Muscle of back (tissue), 3 donors: ENCODE measurements at regions not wholly inside any gene's neighbourhood (a gene's known extent, or its start where the extent isn't known, plus 50 kb on each side); places are given as distances from the start of the nearest gene placed in this dataset.
A peak's percentile ranks its signal among the peaks of the same experiment; 100 is the strongest.
"Not testable (repeated sequence)": the region's sequence is repeated elsewhere in the genome, so short reads cannot be mapped to it uniquely, and the experiment has no call there.

Experiments
- DNase-seq, 3 donors: peaks; one replicate each; pipeline versions ENCODE4 v3.0.0 to v3.0.0-alpha.2; 2013

DNA sequence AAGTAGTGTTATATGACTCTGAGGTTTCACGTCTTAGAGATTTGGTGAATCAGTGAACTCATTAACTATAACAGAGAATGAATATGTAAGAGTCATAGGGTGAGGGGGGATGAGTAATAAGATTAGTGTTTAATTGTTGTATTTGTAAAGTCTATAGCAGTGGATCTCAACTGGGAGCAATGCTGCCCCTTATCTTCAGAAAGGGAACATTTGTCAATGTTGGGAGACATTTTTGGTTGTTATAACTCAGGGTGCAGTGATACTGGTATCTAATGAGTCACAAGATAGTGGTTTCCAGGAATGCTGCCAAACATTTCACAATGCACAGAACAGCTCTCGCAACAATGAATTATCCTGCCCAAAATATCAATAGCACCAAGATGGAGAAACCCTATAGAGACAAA, 1193.7 kb downstream of the GALC start:
- DNase-seq, result peak in 2 of 3 donors; percentile 22 to 96

DNA sequence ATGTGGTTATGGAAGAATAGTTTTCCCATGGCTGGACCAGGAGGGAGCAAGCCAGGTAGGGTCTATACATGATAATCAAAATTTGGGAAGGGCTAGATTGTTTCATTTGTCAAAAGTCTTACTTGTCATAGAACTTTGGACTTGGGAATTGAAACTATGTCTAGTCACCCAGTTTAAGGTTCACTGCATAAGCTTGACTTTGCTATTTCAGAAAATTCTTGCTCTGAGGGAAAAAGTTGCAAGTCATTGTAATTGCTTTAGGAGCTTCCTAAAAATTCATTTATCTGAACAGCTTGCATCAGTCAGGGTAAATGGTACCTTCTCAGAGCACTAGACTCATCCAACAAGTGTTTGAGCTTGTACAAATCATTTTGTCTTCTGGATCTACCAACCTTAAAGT, 1194.7 kb downstream of the GALC start:
- DNase-seq, result no peak

DNA sequence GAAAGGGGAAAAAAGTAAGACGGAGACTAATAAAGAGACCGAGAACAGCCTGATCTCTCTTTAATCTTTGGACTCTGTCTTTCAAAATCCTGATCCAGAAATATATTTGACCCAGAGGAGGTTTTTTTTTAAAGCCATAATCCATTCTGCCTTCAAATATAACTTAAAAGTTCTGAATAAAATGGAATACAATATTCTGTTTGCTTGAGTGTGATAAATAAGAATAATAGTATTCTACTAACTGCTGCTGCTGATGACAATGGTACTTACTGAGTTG, 1196.0 kb downstream of the GALC start:
- no peak for DNase-seq

DNA sequence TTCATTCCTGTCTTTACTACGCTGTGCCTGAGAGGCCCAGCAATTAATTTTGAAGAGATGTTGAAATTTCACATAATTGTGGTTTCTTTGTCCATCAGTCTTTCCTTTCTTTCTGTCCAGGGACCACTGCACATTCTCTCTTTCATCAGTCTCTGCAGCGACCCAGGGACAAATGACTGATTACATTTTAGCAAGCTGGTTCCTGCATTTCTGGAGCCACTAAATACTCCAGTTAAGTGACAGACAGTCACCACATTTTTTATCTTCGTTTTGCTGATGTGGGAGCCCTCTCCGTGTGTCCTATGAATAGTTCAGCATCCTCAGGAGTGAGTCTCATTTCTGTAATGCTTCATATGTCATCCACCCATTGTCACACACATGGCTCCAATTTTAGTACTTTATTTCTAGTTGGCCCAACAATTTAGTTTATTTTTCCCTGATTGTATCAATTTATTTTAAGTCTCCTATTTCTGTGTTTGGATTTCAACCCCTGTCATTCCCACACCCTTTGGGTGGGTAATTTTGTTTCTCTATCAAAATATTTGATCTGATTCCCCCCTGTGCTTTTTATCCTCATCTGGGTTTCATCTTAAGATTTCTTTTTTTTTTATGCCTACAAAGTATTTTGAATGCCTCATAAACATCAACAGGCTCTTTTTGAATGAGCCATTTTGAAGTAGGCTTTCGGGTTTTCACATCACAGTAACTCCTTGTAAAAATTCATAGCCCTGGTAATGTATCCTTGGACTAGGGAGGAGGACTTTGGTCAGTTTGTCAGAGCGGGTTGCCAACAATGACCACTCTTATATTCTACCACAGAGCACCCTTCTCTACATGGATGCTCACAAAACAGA, 1196.5 kb downstream of the GALC start:
- peak in 1 of 3 donors; percentile 95 for DNase-seq

DNA sequence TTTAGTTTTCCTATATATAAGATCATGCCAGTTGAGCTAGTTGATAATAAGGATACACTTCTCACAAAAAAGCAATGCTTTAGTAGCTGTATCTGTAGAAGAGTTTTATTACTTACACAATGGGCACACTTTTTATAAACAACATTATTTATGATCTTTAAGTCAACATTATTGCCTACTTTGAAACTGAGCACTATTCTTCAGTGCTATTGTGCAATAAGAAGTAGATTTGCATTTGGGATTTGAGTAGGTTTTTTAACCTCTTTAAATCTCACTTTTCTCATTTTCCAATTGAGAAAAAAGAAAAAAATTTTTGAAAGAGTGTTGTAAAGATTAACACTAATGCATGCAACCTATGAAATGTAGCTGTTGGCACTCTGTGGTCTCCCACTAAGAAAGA, 1198.3 kb downstream of the GALC start:
- no peak for DNase-seq

DNA sequence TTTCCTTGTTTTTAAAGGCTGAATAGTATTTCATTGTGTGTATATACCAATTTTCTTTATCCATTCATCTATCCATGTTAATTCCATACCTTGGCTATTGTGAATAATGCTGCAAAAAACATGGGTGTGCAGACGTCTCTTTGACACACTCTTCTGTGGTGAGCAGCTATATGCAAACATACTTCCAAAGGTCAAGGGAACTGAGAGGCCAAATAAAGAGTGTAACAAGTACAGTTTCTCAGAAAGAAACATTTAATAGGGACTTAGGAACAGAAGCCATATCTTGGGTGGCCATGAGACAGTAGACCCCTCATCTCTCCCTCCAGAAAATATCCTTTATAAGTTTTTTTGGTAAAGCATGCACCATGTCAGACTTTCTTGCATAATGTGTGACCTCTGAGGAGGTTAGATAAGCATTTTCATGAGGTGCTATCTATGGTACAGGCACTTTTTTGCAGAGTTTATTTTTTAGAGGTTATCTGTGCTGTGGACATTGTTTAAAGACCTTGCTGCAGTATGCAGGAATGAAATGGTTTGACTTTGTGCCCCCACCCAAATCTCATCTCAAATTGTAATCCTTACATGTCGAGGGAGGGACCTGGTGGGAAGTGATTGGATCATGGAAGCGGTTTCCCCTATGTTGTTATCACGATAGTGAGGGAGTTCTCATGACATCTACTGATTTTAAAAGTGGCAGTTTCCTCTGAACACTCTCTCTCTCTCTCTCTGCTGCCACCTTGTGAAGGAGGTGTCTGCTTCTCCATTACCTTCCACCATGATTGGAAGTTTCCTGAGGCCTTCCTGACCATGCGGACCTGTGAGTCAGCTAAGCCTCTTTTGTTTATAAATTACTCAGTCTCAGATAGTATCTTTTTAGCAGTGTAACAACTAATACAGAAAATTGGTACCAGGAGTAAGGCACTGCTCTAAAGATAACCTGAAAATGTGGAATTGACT, 1202.3 kb downstream of the GALC start:
- DNase-seq, result no peak

DNA sequence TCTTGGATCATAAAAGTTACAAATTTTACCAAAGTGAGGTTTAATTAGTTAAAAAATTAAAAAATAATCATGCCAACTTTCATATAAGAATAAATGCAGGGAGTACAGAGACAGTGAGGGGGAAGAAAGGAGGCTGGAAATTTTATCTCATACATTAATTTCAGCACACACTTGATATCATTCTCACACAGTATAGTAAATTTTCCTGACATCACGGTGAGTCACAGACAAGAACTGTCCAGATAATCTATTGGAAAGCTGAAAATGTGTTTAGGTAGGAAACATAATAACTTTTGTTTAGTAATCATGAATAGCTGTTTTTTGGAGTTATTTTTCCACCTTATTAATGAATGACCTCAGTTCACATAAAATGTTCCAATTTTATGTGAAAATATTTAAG, 1204.8 kb downstream of the GALC start:
- peak in 1 of 3 donors; percentile 8 for DNase-seq

DNA sequence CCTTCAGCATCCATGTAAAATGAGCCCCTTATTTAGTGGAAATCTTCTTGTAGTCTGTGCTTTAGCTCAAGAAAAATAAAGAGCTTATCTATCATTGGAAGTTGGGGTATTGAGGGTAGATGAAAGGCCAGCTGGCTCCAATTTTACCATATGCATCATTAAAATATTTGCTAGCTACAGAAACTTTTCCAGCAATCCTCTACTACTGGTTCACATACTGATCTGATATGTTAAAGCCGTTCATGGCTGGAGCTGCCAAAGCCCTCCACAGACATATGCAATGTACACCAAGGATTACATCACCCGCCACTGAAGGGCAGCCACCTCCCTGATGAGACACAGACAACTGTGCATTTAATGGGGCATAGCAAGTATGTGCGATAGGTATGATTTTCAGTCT, 1205.3 kb downstream of the GALC start:
- peak; percentile 24 to 88 (median 71) for DNase-seq

DNA sequence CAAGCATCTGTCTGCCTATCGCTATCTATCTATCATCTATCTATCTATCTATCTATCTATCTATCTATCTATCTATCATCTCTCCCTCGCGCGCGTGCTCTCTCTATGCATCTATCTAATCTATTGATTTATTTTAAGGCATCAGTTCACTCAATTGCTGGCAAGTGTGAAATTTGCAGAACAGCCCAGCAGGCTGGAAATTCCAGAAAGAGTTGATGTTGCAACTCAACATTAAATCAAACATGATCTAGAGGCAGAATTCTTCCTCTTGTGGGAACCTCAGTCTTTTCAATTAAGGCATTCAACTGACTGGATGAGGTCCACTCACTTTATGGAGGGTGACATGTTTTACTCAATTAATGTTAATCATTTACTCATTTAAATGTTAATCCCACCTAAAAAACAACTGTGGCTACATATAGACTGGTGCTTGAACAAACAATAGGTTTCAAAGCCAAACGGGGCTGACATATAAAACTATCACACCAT, 1210.8 kb downstream of the GALC start:
- DNase-seq, result no peak

DNA sequence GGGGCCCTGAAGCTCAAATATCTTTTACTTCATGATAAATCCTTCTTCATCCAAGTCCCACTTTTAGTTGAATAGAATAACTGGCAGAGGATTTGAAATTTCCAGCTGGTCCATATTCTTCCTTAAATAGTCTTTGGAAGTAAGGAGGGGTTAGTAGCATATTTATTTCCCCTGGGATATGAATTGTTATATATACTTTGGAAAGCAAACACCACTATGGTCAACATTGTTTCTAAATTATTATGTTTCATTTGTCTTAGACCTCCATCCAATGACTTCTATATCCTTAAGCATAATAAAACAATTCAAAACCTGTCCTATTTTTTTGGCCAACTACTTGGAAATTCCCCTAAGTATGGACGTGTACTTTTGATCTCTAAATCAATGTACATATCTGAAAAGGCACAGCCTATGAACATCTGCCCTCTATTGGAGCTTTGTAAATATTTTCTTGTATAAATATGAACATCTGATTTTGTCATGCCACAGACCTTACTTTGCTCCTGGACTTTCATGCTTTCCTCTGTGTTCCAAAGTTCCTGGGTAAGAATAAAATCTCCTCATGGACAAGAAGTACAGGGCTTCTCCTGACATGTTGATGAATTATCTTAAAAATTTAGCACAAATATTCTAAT, 1212.0 kb downstream of the GALC start:
- DNase-seq, result peak in 1 of 3 donors; percentile 50

DNA sequence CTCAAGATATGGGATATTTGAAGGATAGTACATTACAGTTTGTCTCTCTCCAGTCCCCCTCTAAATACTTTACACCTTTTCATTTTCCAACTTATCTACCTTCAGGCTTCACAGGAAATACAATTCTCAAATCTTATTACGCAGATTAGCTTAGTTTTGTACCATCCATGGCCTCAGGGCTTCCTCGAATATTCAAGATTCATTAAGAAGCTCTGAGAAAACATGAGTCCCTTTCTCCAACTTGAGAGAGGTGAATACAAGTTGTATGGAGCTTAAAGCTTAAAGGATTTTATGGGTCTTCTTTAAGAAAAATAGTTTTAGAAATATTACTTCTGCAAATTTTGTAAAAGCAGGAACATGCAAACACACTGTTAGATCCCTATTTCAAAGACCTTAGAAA, 1212.5 kb downstream of the GALC start:
- no peak for DNase-seq

DNA sequence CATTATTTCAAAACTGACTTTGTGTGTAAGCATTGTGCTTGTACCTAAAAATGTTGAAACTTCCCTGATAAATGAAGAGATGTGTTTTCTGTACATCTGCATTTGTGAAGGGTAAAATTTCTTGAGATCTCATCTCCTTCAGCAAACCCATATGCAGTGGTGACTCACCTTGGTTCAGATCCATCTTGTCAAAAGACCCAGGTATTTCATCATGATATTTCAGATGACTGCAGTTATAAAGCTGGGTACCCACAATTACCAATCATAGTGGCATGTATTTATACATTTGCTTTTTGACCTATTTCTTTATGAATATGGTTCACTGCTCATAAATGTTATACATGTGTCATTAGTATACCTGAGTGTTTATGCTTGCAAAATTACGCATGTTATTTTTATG, 1213.6 kb downstream of the GALC start:
- DNase-seq, result no peak

DNA sequence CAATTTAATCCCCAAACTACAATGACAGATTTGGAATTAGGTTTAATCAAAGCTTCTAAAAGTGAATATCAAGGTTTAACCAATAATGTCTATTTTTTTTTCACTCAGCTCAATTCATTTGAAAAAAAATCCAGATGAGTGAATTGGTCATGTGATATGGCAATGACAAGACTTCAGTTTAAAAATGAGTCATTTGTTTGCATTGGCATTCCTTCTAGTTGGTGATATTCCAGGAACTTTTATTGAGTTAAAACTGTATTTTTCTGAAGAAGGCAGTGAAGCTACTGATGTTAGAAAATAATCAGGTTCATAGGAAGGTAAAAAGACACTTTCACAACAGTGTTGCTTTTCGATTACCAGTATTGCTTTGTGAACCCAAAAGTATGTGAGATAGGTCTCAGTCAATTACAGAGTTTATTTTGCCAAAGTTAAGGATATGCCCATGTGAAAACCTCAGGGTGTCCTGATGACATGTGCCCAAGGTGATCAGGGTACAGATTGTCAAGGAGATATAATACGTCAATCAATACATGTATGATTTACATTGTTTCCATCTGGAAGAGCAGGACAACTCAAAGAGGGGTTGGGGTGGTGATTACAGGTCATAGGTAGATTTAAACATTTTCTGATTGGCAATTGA, 1214.9 kb downstream of the GALC start:
- peak in 2 of 3 donors; percentile 7 to 66 for DNase-seq

DNA sequence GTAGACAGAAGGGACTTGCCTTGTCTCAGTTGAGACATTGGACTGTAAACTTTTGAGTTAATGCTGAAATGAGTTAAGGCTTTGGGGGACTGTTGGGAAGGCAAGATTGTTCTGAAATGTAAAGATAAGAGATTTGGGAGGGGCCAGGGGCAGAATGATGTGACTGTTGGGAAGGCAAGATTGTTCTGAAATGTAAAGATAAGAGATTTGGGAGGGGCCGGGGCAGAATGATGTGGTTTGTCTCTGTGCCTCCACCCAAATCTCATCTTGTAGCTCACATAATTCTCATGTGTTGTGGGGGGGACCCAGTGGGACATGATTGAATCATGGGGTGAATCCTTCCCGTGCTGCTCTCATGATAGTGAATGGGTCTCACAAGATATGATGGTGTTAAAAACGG, 1217.1 kb downstream of the GALC start:
- not testable (repeated sequence) for DNase-seq

DNA sequence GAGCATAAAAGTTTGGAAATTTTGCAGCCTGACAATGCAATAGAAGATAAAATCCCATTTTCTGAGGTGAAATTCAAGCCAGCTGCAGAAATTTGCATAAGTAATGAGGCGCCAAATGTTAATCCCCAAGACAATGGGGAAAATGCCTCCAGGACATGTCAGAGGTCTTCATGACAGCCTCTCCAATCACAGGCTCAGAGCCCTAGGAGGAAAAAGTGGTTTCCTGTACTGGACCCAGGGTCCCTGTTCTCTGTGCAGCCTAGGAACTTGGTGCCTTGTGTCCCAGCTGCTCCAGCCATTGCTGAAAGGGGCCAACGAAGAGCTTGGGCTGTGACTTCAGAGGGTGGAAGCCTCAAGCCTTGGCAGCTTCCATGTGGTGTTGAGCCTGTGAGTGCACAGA, 1218.1 kb downstream of the GALC start:
- no peak for DNase-seq

DNA sequence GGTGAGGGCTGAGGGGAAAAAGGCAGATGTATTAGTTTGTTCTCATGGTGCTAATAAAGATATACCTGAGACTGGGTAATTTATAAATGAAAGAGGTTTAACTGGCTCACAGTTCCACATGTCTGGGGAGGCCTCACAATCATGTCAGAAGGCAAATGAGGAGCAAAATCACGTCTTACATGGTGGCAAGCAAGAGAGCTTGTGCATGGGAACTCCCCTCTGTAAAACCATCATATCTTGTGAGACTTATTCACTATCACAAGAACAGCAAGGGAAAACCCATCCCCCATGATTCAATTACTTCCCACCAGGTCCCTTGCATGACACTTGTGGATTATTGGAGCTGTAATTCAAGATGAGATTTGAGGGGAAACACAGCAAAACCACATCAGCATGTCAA, 1220.9 kb downstream of the GALC start:
- DNase-seq, result no peak

DNA sequence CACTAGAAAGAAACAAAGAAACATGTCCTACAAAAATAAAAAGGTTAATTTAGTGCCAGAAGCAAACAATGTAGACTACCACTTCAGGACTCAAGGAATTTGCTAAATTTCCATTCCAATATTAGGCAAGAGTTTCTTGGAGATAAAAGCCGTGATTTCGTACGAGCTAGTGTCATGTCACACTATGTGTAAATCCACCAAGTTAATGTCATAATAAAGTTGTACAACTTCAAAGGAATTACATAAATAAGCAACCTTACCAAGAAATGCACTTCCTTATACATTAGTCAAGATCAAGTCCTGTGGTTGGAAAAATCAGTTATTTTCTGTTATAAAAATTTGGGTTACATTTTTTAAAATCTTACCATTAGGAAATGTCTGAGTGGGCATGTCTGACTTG, 1222.8 kb downstream of the GALC start:
- no peak for DNase-seq

DNA sequence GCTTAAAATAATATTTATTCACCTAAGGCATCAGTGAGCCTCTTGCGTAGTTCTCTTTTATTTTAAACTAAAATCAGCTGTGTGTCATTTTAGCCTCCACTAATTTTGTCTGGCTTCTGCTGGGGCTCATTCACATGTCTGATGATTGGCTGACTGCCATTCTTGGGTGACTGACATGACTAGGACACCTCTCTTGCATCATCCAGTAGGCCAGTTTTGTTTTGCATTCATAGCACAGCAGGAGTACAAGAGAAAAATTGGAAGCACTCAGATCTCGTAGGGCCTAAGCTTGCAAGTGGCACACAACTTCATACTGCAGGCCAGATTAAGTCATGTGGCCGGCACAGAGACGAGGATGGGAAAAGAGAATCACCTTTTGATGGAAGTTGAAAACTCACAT, 1226.5 kb downstream of the GALC start:
- no peak for DNase-seq

DNA sequence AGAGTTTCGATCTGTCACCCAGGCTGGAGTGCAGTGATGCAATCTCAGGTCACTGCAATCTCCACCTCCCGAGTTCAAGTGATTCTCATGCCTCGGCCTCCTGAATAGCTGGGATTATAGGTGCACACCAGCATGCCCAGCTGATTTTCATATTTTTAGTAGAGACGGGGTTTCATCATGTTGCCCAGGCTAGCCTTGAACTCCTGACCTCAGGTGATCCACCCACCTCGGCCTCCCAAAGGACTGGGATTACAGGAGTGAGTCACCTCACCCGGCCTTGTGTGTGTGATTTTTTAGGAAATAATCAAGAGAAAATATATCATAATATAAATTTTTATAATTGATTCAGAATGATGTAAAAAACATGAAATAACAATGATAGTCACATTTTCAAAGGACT, 1231.4 kb downstream of the GALC start:
- no peak for DNase-seq

DNA sequence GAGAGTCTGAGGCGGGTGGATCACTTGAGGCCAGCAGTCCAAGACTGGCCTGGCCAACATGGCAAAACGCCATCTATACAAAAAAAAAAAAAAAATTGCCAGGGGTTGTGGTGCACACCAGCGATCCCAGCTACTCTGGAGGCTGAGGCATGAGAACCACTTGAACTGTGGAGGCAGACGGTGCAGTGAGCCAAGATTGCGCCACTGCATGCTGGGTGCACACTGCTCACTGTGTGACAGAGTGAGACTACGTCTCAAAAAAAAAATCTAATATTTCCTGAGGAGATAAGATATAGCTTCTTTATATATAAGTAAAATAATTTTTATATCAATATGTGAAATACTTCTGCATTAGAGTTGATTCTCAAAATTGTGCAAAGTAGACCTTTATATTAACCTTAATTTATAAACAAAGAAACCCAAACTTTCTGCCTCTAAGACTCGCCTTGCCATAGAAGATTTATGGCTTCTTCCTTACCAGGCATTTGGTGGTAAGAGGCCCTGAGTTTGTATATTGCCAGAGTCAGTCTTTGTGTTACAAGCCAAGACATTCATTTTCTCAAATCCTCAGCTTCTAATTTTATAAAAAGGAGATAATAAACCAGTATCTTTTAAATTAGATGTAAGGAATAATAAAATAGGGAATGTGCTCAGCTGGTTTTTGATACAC, 1226.7 kb downstream of the FLRT2 start:
- no peak for DNase-seq

DNA sequence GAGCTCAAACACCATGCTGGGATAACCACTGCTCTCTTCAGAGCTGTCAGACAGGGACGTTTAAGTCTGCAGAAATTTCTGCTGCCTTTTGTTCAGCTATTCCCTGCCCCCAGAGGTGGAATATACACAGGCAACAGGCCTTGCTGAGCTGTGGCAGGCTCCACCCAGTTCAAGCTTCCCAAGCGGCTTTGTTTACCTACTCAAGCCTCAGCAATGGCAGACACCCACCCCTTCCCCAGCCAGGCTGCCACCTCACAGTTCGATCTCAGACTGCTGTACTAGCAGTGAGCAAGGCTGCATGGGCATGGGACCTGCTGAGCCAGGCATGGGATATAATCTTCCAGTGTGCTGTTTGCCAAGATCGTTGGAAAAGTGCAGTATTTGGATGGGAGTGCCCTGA, 1220.5 kb downstream of the FLRT2 start:
- DNase-seq, result not testable (repeated sequence)
